ENCODE measurements at regions not wholly inside any gene's neighbourhood (a gene's known extent, or its start where the extent isn't known, plus 50 kb on each side); places are given as distances from the start of the nearest gene placed in this dataset.

DNA sequence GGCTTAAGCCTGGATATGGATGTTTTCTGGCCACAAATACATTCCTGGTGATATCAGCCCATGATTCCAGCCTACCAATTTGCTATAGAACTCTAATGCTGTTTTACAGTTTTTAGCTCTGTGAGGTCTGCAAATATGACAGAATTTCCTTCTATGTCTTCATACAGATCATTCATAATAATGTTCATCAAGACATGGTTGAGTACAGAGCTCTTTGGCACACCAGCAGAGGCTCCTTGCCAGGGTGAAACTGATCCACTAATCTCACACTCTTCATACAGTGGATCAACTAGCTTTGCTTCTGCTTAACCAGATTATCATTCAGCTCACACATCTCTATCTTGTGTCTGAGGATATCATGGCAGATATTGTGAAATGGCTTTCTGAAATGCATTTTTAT lies 672.1 kb downstream of the STK39 start:
- Histone ChIP-seq H3K79me1 (ENCODE audit: low read depth, low read length) (no peaks in the 10 kb centered on the region), H3K23me2 (ENCODE audit: low read depth, low read length) (no peaks in the 10 kb centered on the region), H2BK5ac (ENCODE audit: low read depth, low read length) (no peak overlapping the region), H3K36me3 (ENCODE audit: control insufficient read depth in 2 of 4, insufficient read depth in 4 of 4, low read length in 3 of 4) (no peaks in the 10 kb centered on the region), H3K56ac (replicated peaks; ENCODE audit: insufficient read length, low read depth, low read length) (no peak overlapping the region), H2AFZ (ENCODE audit: low read length) (no peak overlapping the region), H2BK15ac (ENCODE audit: low read length) (no peak overlapping the region), H3K27ac (ENCODE audit: low read depth, low read length) (no peak overlapping the region), H3K4ac (replicated peaks; ENCODE audit: insufficient read length, low read depth, low read length) (no peak overlapping the region), H3K9me3 (ENCODE audit: insufficient read depth in 2 of 2, low read depth in 1 of 2, low read length in 1 of 2) (no peaks in the 10 kb centered on the region), H4K20me1 (replicated peaks in 1 of 2; ENCODE audit: control insufficient read depth in 1 of 2, insufficient read depth in 2 of 2, low read length in 2 of 2) (no peaks in the 10 kb centered on the region), H4K91ac (replicated peaks; ENCODE audit: insufficient read length, low read length) (no peak overlapping the region), H2AK5ac (ENCODE audit: low read depth, low read length) (no peak overlapping the region), H3K79me2 (ENCODE audit: control insufficient read depth in 1 of 2, insufficient read depth in 2 of 2, low read length in 2 of 2) (peaks cover 0 to 4% of the 10 kb centered on the region in 2 experiments; a peak in 1 of 4 replicates), H3K4me1 (replicated peaks in 1 of 4; ENCODE audit: control insufficient read depth in 3 of 4, insufficient read depth in 4 of 4, low read length in 3 of 4) (peaks cover 0 to 6% (median 0%) of the 10 kb centered on the region in 4 experiments; a peak in 1 of 7 replicates), H3K14ac (ENCODE audit: insufficient read length) (no peak overlapping the region), H3K4me2 (ENCODE audit: insufficient read depth in 1 of 2, low read depth in 2 of 2, low read length in 2 of 2) (no peak overlapping the region), H3K23ac (ENCODE audit: insufficient read length) (no peak overlapping the region), H2BK12ac (ENCODE audit: low read depth, low read length) (no peak overlapping the region), H2BK20ac (ENCODE audit: low read length) (no peak overlapping the region), H3K9ac (replicated peaks in 1 of 4; ENCODE audit: extremely low read depth in 1 of 4, low read depth in 3 of 4, low read length in 3 of 4) (no peak overlapping the region), H3K4me3 (ENCODE audit: extremely low read depth in 1 of 4, insufficient read depth in 2 of 4, low read depth in 3 of 4, low read length in 4 of 4) (no peak overlapping the region), H4K8ac (ENCODE audit: extremely low read depth, insufficient read depth, low read length) (no peak overlapping the region), H3K27me3 (replicated peaks in 1 of 4; ENCODE audit: control insufficient read depth in 3 of 4, extremely low read depth in 1 of 4, insufficient read depth in 3 of 4, low read length in 3 of 4) (no peaks in the 10 kb centered on the region), H3K18ac (ENCODE audit: extremely low read depth, low read length) (no peak overlapping the region), H4K5ac (ENCODE audit: insufficient read length, low read depth, low read length) (no peak overlapping the region), H2BK120ac (replicated peaks; ENCODE audit: low read depth, low read length) (no peak overlapping the region)
- FAIRE-seq (no peak), DNase-seq (ENCODE audit: low read depth in 1 of 2, low spot score in 2 of 2) (no peak)
- ChIA-PET POLR2A (ENCODE audit: partially characterized antibody) (no interaction called here), CTCF (ENCODE audit: partially characterized antibody) (interaction anchor here (1.2 kb wide), 1 partner anchor 544 kb away, joined by 3 read pairs; no protein-coding TSS in a partner anchor)
- TF ChIP-seq RBBP5 (IDR thresholded peaks at IDR 0.05; ENCODE audit: borderline replicate concordance, low read depth, low read length) (no peak), RNF2 (IDR thresholded peaks at IDR 0.05; ENCODE audit: borderline replicate concordance, low read depth, low read length, missing control alignments, poor library complexity, severe bottlenecking) (no peak), HDAC6 (IDR thresholded peaks at IDR 0.05; ENCODE audit: low read depth, low read length) (no peak), RXRA (IDR thresholded peaks at IDR 0.05; ENCODE audit: insufficient read depth, low read depth, low read length) (no peak), TCF12 (IDR thresholded peaks at IDR 0.05; ENCODE audit: low read depth, low read length) (no peak), CHD1 (IDR thresholded peaks at IDR 0.05; ENCODE audit: low read depth, low read length) (no peak), SIN3A (conservative IDR thresholded peaks at IDR 0.05 in 1 of 2, IDR thresholded peaks at IDR 0.05 in 1 of 2; ENCODE audit: low read depth in 1 of 2, low read length in 2 of 2) (no peak), POLR2A (IDR thresholded peaks at IDR 0.05; ENCODE audit: control extremely low read depth in 1 of 2, low read depth in 2 of 2, low read length in 2 of 2) (no peak), EGR1 (IDR thresholded peaks at IDR 0.05; ENCODE audit: borderline replicate concordance, low read depth, low read length) (no peak), SIX5 (IDR thresholded peaks at IDR 0.05; ENCODE audit: low read depth, low read length) (no peak), TAF1 (IDR thresholded peaks at IDR 0.05; ENCODE audit: low read depth, low read length) (no peak), SUZ12 (IDR thresholded peaks at IDR 0.05; ENCODE audit: low read length) (no peak)
- TF ChIP-seq, protein P1, sequence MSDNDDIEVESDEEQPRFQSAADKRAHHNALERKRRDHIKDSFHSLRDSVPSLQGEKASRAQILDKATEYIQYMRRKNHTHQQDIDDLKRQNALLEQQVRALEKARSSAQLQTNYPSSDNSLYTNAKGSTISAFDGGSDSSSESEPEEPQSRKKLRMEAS (IDR thresholded peaks at IDR 0.05), result no peak
